K562 (cell line): ENCODE measurements at regions not wholly inside any gene's neighbourhood (a gene's known extent, or its start where the extent isn't known, plus 50 kb on each side); places are given as distances from the start of the nearest gene placed in this dataset.
A peak's percentile ranks its signal among the peaks of the same experiment; 100 is the strongest.

ENCODE experiments used
- BMI1 ChIP-seq: fragments of 150-350 bp; IDR thresholded peaks from 2 replicates; pipeline ENCODE4 v1.6.1; 2014; ENCODE audit warnings: low read length
- DDX20 ChIP-seq: fragments of 450-650 bp; IDR thresholded peaks from 2 replicates; pipeline ENCODE4 v1.6.1; 2016; ENCODE audit warnings: missing genetic modification characterization, low read depth, mild to moderate bottlenecking, missing compliant biosample characterization, moderate library complexity
- FOXM1 ChIP-seq, 2 experiments: fragments of 450-650 bp in 1 of 2; sonication (generic) in 1 of 2; formaldehyde crosslinking in 1 of 2; IDR thresholded peaks; 2 replicates each; pipeline versions ENCODE4 v1.6.1 to v1.9.0; 2017 to 2022; ENCODE audit warnings: low read depth in 2 of 2, mild to moderate bottlenecking in 2 of 2, missing genetic modification reagents in 1 of 2, moderate library complexity in 1 of 2
- TEAD1 ChIP-seq, 2 experiments: fragments of 450-650 bp in 1 of 2; sonication (generic) in 1 of 2; formaldehyde crosslinking; IDR thresholded peaks; 2 replicates each; pipeline versions ENCODE4 v1.4.0 to v1.8.0; 2020 to 2022; ENCODE audit warnings: mild to moderate bottlenecking in 2 of 2, missing genetic modification reagents in 1 of 2
- TF ChIP-seq, protein P1 (sequence below): fragments of 450-650 bp; IDR thresholded peaks from 2 replicates; pipeline ENCODE4 v1.6.1; 2016; ENCODE audit warnings: low read depth, mild to moderate bottlenecking, moderate library complexity
- TF ChIP-seq, protein P2 (sequence below), 2 experiments: fragments of 450-650 bp; IDR thresholded peaks; 2 replicates each; pipeline ENCODE4 v1.6.1; 2016; ENCODE audit warnings: mild to moderate bottlenecking in 2 of 2, borderline replicate concordance in 1 of 2, low read depth in 1 of 2, moderate library complexity in 1 of 2
- TF ChIP-seq, protein P3 (sequence below), 2 experiments: fragments of 450-650 bp; formaldehyde crosslinking in 1 of 2; IDR thresholded peaks; 2 replicates each; pipeline versions ENCODE4 v1.4.0 to v1.6.1; 2014 to 2020; ENCODE audit warnings: mild to moderate bottlenecking in 2 of 2, borderline replicate concordance in 1 of 2, low read depth in 1 of 2

DNA sequence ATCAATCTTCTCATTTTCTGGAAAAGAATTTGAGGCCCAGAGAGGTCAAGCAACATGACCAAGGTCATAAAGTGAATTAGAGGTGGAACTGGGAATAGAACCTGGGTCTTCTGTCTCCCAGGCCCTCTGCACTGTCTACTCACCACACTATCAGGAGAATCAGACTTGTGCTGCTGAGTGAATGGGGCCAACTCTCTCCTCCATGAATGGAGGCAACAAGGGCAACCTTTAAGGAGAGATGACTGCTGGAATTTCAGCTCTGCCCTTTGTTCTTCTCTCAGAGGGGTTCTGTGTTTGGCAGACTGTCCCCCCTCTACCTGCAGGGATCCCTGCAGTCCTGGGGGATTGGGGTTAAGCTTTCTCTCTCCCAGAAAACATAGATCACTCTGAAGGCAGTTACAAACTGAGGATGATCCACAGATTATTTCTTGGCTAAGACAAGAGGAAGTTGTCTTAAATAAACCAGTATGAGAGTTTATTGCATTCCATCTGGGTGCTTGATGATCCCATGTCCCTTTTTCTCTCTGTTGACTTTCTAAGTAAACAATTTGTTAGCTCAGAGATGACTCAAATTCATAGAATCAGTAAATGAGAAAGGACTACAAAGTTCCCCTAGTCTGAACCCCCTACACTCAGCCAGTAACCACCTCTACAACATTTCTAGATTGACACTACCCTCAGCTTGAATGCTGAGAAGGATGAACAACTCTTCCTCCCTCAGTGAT lies 99.0 kb upstream of the LIPC start (continued):
- no peak for TF ChIP-seq BMI1
- peak in 1 of 2 experiments; percentile 78; a peak in 1 of 4 replicates for TF ChIP-seq TEAD1 (CRISPR knock-in tag; IDR thresholded peaks at IDR 0.05)
- no peak; the same call in 1 of the 2 replicates for TF ChIP-seq DDX20
- TF ChIP-seq, protein P1, sequence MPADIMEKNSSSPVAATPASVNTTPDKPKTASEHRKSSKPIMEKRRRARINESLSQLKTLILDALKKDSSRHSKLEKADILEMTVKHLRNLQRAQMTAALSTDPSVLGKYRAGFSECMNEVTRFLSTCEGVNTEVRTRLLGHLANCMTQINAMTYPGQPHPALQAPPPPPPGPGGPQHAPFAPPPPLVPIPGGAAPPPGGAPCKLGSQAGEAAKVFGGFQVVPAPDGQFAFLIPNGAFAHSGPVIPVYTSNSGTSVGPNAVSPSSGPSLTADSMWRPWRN = no peak
- TF ChIP-seq, protein P2, sequence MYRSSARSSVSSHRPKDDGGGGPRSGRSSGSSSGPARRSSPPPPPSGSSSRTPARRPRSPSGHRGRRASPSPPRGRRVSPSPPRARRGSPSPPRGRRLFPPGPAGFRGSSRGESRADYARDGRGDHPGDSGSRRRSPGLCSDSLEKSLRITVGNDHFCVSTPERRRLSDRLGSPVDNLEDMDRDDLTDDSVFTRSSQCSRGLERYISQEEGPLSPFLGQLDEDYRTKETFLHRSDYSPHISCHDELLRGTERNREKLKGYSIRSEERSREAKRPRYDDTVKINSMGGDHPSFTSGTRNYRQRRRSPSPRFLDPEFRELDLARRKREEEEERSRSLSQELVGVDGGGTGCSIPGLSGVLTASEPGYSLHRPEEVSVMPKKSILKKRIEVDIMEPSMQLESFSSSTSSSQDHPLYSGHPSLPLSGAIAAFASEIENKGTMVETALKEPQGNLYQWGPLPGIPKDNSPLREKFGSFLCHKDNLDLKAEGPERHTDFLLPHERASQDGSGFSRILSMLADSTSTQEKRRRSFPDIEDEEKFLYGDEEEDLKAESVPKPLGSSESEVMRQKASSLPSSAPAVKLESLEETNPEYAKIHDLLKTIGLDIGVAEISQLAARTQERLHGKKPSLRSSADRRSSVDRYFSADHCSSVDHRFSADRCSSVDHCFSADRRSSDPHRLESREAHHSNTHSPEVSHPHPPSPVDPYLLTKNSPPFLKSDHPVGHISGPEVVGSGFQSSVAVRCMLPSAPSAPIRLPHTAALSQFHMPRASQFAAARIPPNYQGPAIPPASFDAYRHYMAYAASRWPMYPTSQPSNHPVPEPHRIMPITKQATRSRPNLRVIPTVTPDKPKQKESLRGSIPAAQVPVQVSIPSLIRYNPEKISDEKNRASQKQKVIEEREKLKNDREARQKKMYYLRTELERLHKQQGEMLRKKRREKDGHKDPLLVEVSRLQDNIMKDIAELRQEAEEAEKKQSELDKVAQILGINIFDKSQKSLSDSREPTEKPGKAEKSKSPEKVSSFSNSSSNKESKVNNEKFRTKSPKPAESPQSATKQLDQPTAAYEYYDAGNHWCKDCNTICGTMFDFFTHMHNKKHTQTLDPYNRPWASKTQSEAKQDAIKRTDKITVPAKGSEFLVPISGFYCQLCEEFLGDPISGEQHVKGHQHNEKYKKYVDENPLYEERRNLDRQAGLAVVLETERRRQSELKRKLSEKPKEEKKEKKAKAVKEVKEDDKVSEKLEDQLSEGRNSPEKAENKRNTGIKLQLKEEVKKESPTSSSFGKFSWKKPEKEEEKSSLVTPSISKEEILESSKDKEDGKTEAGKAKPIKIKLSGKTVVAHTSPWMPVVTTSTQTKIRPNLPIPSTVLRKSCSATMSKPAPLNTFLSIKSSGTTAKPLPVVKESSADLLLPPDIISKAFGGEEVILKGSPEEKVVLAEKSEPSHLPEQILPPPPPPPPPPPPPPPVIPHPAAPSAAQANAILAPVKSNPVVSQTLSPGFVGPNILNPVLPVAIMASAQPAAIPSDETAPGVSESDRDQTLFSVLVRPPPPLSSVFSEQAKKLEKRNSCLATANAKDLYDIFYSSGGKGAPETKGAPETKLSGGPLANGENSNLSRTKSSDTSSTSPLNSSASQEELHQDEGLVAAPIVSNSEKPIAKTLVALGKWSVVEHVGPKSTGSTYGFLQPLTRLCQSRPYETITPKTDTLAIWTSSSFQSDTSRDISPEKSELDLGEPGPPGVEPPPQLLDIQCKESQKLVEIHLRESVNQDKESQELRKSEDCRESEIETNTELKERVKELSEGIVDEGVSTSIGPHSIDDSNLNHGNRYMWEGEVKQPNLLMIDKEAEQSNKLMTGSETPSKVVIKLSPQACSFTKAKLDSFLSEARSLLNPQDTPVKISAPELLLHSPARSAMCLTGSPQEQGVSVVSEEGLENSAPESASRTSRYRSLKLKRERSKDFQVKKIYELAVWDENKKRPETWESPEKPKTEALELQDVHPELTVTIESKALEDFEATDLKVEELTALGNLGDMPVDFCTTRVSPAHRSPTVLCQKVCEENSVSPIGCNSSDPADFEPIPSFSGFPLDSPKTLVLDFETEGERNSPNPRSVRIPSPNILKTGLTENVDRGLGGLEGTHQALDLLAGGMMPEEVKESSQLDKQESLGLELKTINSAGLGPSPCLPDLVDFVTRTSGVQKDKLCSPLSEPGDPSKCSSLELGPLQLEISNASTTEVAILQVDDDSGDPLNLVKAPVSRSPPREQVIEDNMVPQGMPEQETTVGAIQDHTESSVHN (IDR thresholded peaks at IDR 0.05; ENCODE audit: borderline replicate concordance in 1 of 2, low read depth in 1 of 2) = no peak
- TF ChIP-seq, protein P3, sequence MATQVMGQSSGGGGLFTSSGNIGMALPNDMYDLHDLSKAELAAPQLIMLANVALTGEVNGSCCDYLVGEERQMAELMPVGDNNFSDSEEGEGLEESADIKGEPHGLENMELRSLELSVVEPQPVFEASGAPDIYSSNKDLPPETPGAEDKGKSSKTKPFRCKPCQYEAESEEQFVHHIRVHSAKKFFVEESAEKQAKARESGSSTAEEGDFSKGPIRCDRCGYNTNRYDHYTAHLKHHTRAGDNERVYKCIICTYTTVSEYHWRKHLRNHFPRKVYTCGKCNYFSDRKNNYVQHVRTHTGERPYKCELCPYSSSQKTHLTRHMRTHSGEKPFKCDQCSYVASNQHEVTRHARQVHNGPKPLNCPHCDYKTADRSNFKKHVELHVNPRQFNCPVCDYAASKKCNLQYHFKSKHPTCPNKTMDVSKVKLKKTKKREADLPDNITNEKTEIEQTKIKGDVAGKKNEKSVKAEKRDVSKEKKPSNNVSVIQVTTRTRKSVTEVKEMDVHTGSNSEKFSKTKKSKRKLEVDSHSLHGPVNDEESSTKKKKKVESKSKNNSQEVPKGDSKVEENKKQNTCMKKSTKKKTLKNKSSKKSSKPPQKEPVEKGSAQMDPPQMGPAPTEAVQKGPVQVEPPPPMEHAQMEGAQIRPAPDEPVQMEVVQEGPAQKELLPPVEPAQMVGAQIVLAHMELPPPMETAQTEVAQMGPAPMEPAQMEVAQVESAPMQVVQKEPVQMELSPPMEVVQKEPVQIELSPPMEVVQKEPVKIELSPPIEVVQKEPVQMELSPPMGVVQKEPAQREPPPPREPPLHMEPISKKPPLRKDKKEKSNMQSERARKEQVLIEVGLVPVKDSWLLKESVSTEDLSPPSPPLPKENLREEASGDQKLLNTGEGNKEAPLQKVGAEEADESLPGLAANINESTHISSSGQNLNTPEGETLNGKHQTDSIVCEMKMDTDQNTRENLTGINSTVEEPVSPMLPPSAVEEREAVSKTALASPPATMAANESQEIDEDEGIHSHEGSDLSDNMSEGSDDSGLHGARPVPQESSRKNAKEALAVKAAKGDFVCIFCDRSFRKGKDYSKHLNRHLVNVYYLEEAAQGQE (IDR thresholded peaks at IDR 0.05; ENCODE audit: borderline replicate concordance) = no peak
- TF ChIP-seq, protein P3 (CRISPR knock-in tag; IDR thresholded peaks at IDR 0.05; ENCODE audit: low read depth) = no peak
- TF ChIP-seq FOXM1 (IDR thresholded peaks at IDR 0.05; ENCODE audit: low read depth) = no peak
- no peak for TF ChIP-seq FOXM1 (CRISPR knock-in tag; IDR thresholded peaks at IDR 0.05; ENCODE audit: low read depth)
